MM.1S (cell line): ENCODE measurements at regions not wholly inside any gene's neighbourhood (a gene's known extent, or its start where the extent isn't known, plus 50 kb on each side); places are given as distances from the start of the nearest gene placed in this dataset.

ENCODE experiments used
- DNase-seq: peaks from one replicate; pipeline ENCODE4 v3.0.0-alpha.2; 2015
- H2AFZ ChIP-seq: fragments of 300-600 bp; sonication (generic); 2 replicates; pipeline ENCODE4 v1.6.0; 2016; ENCODE audit warnings: antibody characterized with exemption, low read length
- H3F3A ChIP-seq: fragments of 300-600 bp; sonication (generic); 2 replicates; pipeline ENCODE4 v1.6.1; 2016; ENCODE audit warnings: mild to moderate bottlenecking, antibody characterized with exemption, low read length, moderate library complexity, mixed read lengths; ENCODE audit not compliant: insufficient read depth
- H3K27ac ChIP-seq: fragments of 300-600 bp; sonication (generic); 2 replicates; pipeline ENCODE4 v1.5.1; 2016; ENCODE audit warnings: mild to moderate bottlenecking, low read length
- H3K27me3 ChIP-seq: fragments of 300-600 bp; sonication (generic); replicated peaks from 2 replicates; pipeline ENCODE4 v1.6.0; 2016; ENCODE audit warnings: low read length; ENCODE audit not compliant: insufficient read depth
- H3K36me3 ChIP-seq: fragments of 300-600 bp; sonication (generic); replicated peaks from 2 replicates; pipeline ENCODE4 v1.6.1; 2016; ENCODE audit warnings: mild to moderate bottlenecking, low read length, mixed read lengths; ENCODE audit not compliant: insufficient read depth
- H3K4me1 ChIP-seq: fragments of 300-600 bp; sonication (generic); 2 replicates; pipeline ENCODE4 v1.6.1; 2016; ENCODE audit warnings: low read length, mixed read lengths
- H3K4me2 ChIP-seq: fragments of 300-600 bp; sonication (generic); 2 replicates; pipeline ENCODE4 v1.6.0; 2016; ENCODE audit warnings: low read depth, low read length
- H3K4me3 ChIP-seq: fragments of 300-600 bp; sonication (generic); 2 replicates; pipeline ENCODE4 v1.5.1; 2016; ENCODE audit warnings: low read length, mixed read lengths
- H3K79me2 ChIP-seq: fragments of 300-600 bp; sonication (generic); 2 replicates; pipeline ENCODE4 v1.6.1; 2016; ENCODE audit warnings: mixed run types, low read length, mixed read lengths
- H3K9ac ChIP-seq: fragments of 300-600 bp; sonication (generic); 2 replicates; pipeline ENCODE4 v1.6.1; 2016; ENCODE audit warnings: low read length, mixed read lengths
- H3K9me2 ChIP-seq: fragments of 300-600 bp; sonication (generic); replicated peaks from 2 replicates; pipeline ENCODE4 v1.6.1; 2016; ENCODE audit warnings: mild to moderate bottlenecking, low read length, mixed read lengths; ENCODE audit not compliant: insufficient read depth
- H3K9me3 ChIP-seq: fragments of 300-600 bp; sonication (generic); replicated peaks from 2 replicates; pipeline ENCODE4 v1.6.1; 2016; ENCODE audit warnings: mild to moderate bottlenecking, low read length, mixed read lengths; ENCODE audit not compliant: insufficient read depth
- H4K20me1 ChIP-seq: fragments of 300-600 bp; sonication (generic); 2 replicates; pipeline ENCODE4 v1.6.1; 2016; ENCODE audit warnings: mild to moderate bottlenecking, low read length, moderate library complexity, mixed read lengths; ENCODE audit not compliant: insufficient read depth
- CTCF ChIP-seq: fragments of 300-600 bp; sonication (generic); IDR thresholded peaks from 2 replicates; pipeline ENCODE4 v1.5.1; 2016; ENCODE audit warnings: antibody characterized with exemption, low read length, mixed read lengths
- EZH2 ChIP-seq: fragments of 300-600 bp; sonication (generic); optimal IDR thresholded peaks from 2 replicates; pipeline ENCODE3; 2017; ENCODE audit warnings: low read depth, mild to moderate bottlenecking, antibody characterized with exemption, low read length, mixed read lengths
- EZH2phosphoT487 ChIP-seq: fragments of 300-600 bp; sonication (generic); IDR thresholded peaks from 2 replicates; pipeline ENCODE4 v1.6.1; 2018; ENCODE audit warnings: antibody characterized with exemption, low read length

GRCh38 chr4:58357947-58358346, 1247.8 kb upstream of the IGFBP7 start:
- no peaks in the 10 kb centered on the region for H3K9me2 ChIP-seq
- H3K4me1 ChIP-seq: no peaks in the 10 kb centered on the region
- H3K27ac ChIP-seq: no peak overlapping the region
- no peak for DNase-seq
- H4K20me1 ChIP-seq: no peaks in the 10 kb centered on the region
- H3K79me2 ChIP-seq: no peaks in the 10 kb centered on the region
- H3K9me3 ChIP-seq: no peaks in the 10 kb centered on the region
- H3F3A ChIP-seq: no peaks in the 10 kb centered on the region
- no peak for TF ChIP-seq EZH2
- no peak for TF ChIP-seq CTCF
- TF ChIP-seq EZH2phosphoT487: no peak
- H3K27me3 ChIP-seq: no peaks in the 10 kb centered on the region
- H3K9ac ChIP-seq: no peak overlapping the region
- no peak overlapping the region for H3K4me2 ChIP-seq
- no peak overlapping the region for H3K4me3 ChIP-seq
- no peak overlapping the region for H2AFZ ChIP-seq
- no peaks in the 10 kb centered on the region for H3K36me3 ChIP-seq

- Histone ChIP-seq H3K9ac (no peak overlapping the region), H3K27ac (no peak overlapping the region), H3K36me3 (no peaks in the 10 kb centered on the region), H3K27me3 (no peaks in the 10 kb centered on the region), H3K4me1 (no peaks in the 10 kb centered on the region), H4K20me1 (no peaks in the 10 kb centered on the region), H2AFZ (no peak overlapping the region), H3K79me2 (no peaks in the 10 kb centered on the region), H3K9me3 (no peaks in the 10 kb centered on the region), H3F3A (no peaks in the 10 kb centered on the region), H3K9me2 (no peaks in the 10 kb centered on the region), H3K4me3 (no peak overlapping the region), H3K4me2 (no peak overlapping the region)
- no peak for TF ChIP-seq CTCF
- TF ChIP-seq EZH2phosphoT487: no peak
- TF ChIP-seq EZH2: no peak
- no peak for DNase-seq
Observed at GRCh38 chr4:58325070-58325469, 1214.9 kb upstream of the IGFBP7 start.

GRCh38 chr4:58313444-58313843, 1203.3 kb upstream of the IGFBP7 start:
- Histone ChIP-seq H3K9ac (no peak overlapping the region), H3K4me1 (no peaks in the 10 kb centered on the region), H3K27me3 (no peaks in the 10 kb centered on the region), H3K27ac (no peak overlapping the region), H3K9me2 (no peaks in the 10 kb centered on the region), H3K79me2 (no peaks in the 10 kb centered on the region), H3K9me3 (no peaks in the 10 kb centered on the region), H3K4me3 (no peak overlapping the region), H3F3A (no peaks in the 10 kb centered on the region), H3K36me3 (no peaks in the 10 kb centered on the region), H3K4me2 (no peak overlapping the region), H2AFZ (no peak overlapping the region), H4K20me1 (no peaks in the 10 kb centered on the region)
- no peak for DNase-seq
- TF ChIP-seq EZH2phosphoT487: no peak
- TF ChIP-seq EZH2: no peak
- TF ChIP-seq CTCF: no peak
